MCF 10A (cell line): ENCODE measurements at regions not wholly inside any gene's neighbourhood (a gene's known extent, or its start where the extent isn't known, plus 50 kb on each side); places are given as distances from the start of the nearest gene placed in this dataset.

ENCODE experiments used
- BruUV-seq: library from RNA; stranded (reverse); fragments of 400-500 nt; replicated peaks from 2 replicates; lab custom pipeline; 2021; lab: Mats Ljungman, UMichigan
- CTCF ChIA-PET: fragments of 300-600 bp; sonication (Branson Sonifier 250); formaldehyde crosslinking; extraction: SDS; loops from one replicate; lab custom pipeline; 2021; ENCODE audit warnings: antibody characterized with exemption, inconsistent platforms; lab: Yijun Ruan, JAX
- POLR2A ChIA-PET: fragments of 300-600, 350-650 bp; sonication (Branson Sonifier 250); formaldehyde crosslinking; extraction: SDS; loops from one replicate; lab custom pipeline; 2020; ENCODE audit warnings: antibody characterized with exemption, inconsistent platforms; lab: Yijun Ruan, JAX
- DNase-seq: peaks from one replicate; pipeline ENCODE4 v3.0.0-alpha.2; 2018; ENCODE audit not compliant: unreplicated experiment
- H3K27ac Mint-ChIP-seq: one replicate; pipeline ENCODE4 v1.8.0; 2022; ENCODE audit warnings: mild to moderate bottlenecking, low read depth, mixed read lengths; ENCODE audit not compliant: unreplicated experiment
- H3K27me3 Mint-ChIP-seq: one replicate; pipeline ENCODE4 v1.8.0; 2022; ENCODE audit warnings: mixed read lengths; ENCODE audit not compliant: insufficient read depth, unreplicated experiment
- H3K36me3 Mint-ChIP-seq: one replicate; pipeline ENCODE4 v1.8.0; 2022; ENCODE audit warnings: mild to moderate bottlenecking, moderate library complexity, mixed read lengths; ENCODE audit not compliant: insufficient read depth, unreplicated experiment
- H3K4me1 Mint-ChIP-seq: one replicate; pipeline ENCODE4 v1.8.0; 2022; ENCODE audit warnings: mixed read lengths; ENCODE audit not compliant: insufficient read depth, unreplicated experiment
- H3K4me3 Mint-ChIP-seq: one replicate; pipeline ENCODE4 v1.8.0; 2022; ENCODE audit warnings: mild to moderate bottlenecking, moderate library complexity, mixed read lengths; ENCODE audit not compliant: unreplicated experiment
- H3K9me3 Mint-ChIP-seq: one replicate; pipeline ENCODE4 v1.8.0; 2022; ENCODE audit warnings: mixed read lengths; ENCODE audit not compliant: unreplicated experiment
- intact Hi-C: fragments of 100-400 bp; cut with micrococcal nuclease; formaldehyde crosslinking; loops from 2 replicates; pipeline ENCODE4 v1.14.1; 2022
- TF ChIP-seq, protein P1 (sequence below): fragments of 200-600 bp; IDR thresholded peaks from one replicate; pipeline ENCODE4 v1.8.0; 2022; ENCODE audit warnings: antibody characterized with exemption, mild to moderate bottlenecking; ENCODE audit not compliant: unreplicated experiment

- TF ChIP-seq, protein P1, sequence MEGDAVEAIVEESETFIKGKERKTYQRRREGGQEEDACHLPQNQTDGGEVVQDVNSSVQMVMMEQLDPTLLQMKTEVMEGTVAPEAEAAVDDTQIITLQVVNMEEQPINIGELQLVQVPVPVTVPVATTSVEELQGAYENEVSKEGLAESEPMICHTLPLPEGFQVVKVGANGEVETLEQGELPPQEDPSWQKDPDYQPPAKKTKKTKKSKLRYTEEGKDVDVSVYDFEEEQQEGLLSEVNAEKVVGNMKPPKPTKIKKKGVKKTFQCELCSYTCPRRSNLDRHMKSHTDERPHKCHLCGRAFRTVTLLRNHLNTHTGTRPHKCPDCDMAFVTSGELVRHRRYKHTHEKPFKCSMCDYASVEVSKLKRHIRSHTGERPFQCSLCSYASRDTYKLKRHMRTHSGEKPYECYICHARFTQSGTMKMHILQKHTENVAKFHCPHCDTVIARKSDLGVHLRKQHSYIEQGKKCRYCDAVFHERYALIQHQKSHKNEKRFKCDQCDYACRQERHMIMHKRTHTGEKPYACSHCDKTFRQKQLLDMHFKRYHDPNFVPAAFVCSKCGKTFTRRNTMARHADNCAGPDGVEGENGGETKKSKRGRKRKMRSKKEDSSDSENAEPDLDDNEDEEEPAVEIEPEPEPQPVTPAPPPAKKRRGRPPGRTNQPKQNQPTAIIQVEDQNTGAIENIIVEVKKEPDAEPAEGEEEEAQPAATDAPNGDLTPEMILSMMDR, result no peak
- CTCF ChIA-PET, result interaction anchor here (0.7 kb wide), 1 partner anchor 118 kb away, joined by 3 read pairs; no protein-coding TSS in a partner anchor
- Mint-ChIP-seq H3K27ac (no peak overlapping the region), H3K9me3 (peaks cover 5% of the 10 kb centered on the region), H3K4me1 (no peaks in the 10 kb centered on the region), H3K36me3 (no peaks in the 10 kb centered on the region), H3K27me3 (no peaks in the 10 kb centered on the region), H3K4me3 (no peak overlapping the region)
- POLR2A ChIA-PET, result no interaction called here
- BruUV-seq, result no TSS peak
- intact Hi-C loops, result no loop called here
- no peak for DNase-seq
These were observed 103.8 kb upstream of the PDE1A start for GRCh38 chr2:182530636-182531035.

GRCh38 chr2:182540252-182540651 is 113.4 kb upstream of the PDE1A start:
- POLR2A ChIA-PET, result no interaction called here
- H3K27me3 Mint-ChIP-seq, result no peaks in the 10 kb centered on the region
- TF ChIP-seq, protein P1, result no peak
- CTCF ChIA-PET, result interaction anchor here (0.7 to 1.5 kb wide), 2 partner anchors 11 to 14 kb away, joined by 4 read pairs; no protein-coding TSS in a partner anchor
- no peaks in the 10 kb centered on the region for H3K36me3 Mint-ChIP-seq
- no peaks in the 10 kb centered on the region for H3K4me1 Mint-ChIP-seq
- intact Hi-C loops, result no loop called here
- no peaks in the 10 kb centered on the region for H3K9me3 Mint-ChIP-seq
- no peak for DNase-seq
- no peak overlapping the region for H3K4me3 Mint-ChIP-seq
- H3K27ac Mint-ChIP-seq, result no peak overlapping the region
- BruUV-seq, result no TSS peak

GRCh38 chr2:182541268-182541667 is 114.4 kb upstream of the PDE1A start:
- no peaks in the 10 kb centered on the region for H3K4me1 Mint-ChIP-seq
- no peaks in the 10 kb centered on the region for H3K36me3 Mint-ChIP-seq
- TF ChIP-seq, protein P1, result no peak
- H3K4me3 Mint-ChIP-seq, result no peak overlapping the region
- H3K9me3 Mint-ChIP-seq, result no peaks in the 10 kb centered on the region
- BruUV-seq, result no TSS peak
- ChIA-PET POLR2A (no interaction called here), CTCF (no interaction called here)
- DNase-seq, result no peak
- intact Hi-C loops, result no loop called here
- H3K27me3 Mint-ChIP-seq, result no peaks in the 10 kb centered on the region
- no peak overlapping the region for H3K27ac Mint-ChIP-seq

- CTCF ChIA-PET, result no interaction called here
- Mint-ChIP-seq H3K36me3 (no peaks in the 10 kb centered on the region), H3K4me3 (no peak overlapping the region), H3K27ac (no peak overlapping the region), H3K27me3 (no peaks in the 10 kb centered on the region), H3K9me3 (no peaks in the 10 kb centered on the region), H3K4me1 (no peaks in the 10 kb centered on the region)
- TF ChIP-seq, protein P1, result no peak
- DNase-seq, result no peak
- intact Hi-C loops, result no loop called here
- POLR2A ChIA-PET, result no interaction called here
- BruUV-seq, result no TSS peak
These were observed 115.8 kb upstream of the PDE1A start for GRCh38 chr2:182542501-182543258.
